ENCODE measurements at regions not wholly inside any gene's neighbourhood (a gene's known extent, or its start where the extent isn't known, plus 50 kb on each side); places are given as distances from the start of the nearest gene placed in this dataset.

GRCh38 chr2:21423854-21424253 lies 300.1 kb downstream of the TDRD15 start:
- TF ChIP-seq, protein P1, sequence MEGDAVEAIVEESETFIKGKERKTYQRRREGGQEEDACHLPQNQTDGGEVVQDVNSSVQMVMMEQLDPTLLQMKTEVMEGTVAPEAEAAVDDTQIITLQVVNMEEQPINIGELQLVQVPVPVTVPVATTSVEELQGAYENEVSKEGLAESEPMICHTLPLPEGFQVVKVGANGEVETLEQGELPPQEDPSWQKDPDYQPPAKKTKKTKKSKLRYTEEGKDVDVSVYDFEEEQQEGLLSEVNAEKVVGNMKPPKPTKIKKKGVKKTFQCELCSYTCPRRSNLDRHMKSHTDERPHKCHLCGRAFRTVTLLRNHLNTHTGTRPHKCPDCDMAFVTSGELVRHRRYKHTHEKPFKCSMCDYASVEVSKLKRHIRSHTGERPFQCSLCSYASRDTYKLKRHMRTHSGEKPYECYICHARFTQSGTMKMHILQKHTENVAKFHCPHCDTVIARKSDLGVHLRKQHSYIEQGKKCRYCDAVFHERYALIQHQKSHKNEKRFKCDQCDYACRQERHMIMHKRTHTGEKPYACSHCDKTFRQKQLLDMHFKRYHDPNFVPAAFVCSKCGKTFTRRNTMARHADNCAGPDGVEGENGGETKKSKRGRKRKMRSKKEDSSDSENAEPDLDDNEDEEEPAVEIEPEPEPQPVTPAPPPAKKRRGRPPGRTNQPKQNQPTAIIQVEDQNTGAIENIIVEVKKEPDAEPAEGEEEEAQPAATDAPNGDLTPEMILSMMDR (IDR thresholded peaks at IDR 0.05; ENCODE audit: insufficient read depth, low read length), result no peak
- no peak overlapping the region for H3K4me3 ChIP-seq (ENCODE audit: low read depth, low read length)
- no peak for DNase-seq (ENCODE audit: low read depth)

DNA sequence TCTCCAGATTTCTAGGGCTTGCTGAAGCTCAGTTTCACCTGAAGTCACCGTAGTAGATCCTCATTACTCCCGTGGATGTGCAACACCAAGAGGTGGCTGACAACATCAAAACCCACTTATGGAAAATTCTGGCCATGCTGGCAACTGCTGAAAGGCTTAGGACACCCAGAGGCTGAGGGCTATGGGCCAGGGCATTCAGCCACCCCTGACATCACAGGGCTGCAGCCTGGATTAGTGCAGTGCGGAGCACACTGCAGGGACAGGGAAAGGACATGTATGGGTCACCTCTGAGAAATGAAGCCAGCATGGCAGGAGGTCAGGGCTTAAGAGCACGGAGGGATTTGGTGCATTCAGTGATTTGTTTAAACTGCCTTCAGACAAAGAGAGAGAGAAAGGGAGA lies 300.6 kb downstream of the TDRD15 start:
- no peak overlapping the region for H3K4me3 ChIP-seq (ENCODE audit: low read depth, low read length)
- TF ChIP-seq, protein P1 (IDR thresholded peaks at IDR 0.05; ENCODE audit: insufficient read depth, low read length), result no peak
- no peak for DNase-seq (ENCODE audit: low read depth)

DNA sequence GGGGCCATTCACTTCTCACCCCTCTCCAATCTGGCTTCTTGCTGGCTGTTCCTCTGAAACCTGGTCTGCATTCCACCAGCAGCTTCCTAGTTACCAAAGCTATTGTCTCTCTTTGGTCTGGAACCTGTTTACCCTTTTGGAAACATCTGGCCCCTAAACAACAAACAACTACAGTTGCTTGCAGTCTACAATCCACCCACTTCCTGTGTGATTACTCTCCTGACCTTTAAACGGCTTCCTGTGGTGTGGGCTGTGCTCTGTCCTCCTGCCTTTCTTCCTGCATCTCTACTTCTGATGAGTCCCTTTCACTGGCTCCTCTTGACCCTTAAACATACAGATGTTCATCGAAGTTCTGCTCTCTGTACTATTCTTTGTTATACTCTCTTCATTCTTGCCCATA lies 303.8 kb downstream of the TDRD15 start:
- H3K4me3 ChIP-seq (ENCODE audit: low read depth, low read length), result no peak overlapping the region
- DNase-seq (ENCODE audit: low read depth), result no peak
- TF ChIP-seq, protein P1 (IDR thresholded peaks at IDR 0.05; ENCODE audit: insufficient read depth, low read length), result no peak

GRCh38 chr2:21428754-21429153 lies 305.0 kb downstream of the TDRD15 start:
- TF ChIP-seq, protein P1 (IDR thresholded peaks at IDR 0.05; ENCODE audit: insufficient read depth, low read length), result no peak

GRCh38 chr2:21429747-21430146 lies 306.0 kb downstream of the TDRD15 start:
- H3K4me3 ChIP-seq (ENCODE audit: low read depth, low read length), result no peak overlapping the region
- TF ChIP-seq, protein P1 (IDR thresholded peaks at IDR 0.05; ENCODE audit: insufficient read depth, low read length), result no peak
- DNase-seq (ENCODE audit: low read depth), result no peak

More at GRCh38 chr2:21428754-21429153, 305.0 kb downstream of the TDRD15 start:
- DNase-seq (ENCODE audit: low read depth), result no peak
- H3K4me3 ChIP-seq (ENCODE audit: low read depth, low read length), result no peak overlapping the region

GRCh38 chr2:21431078-21431477 lies 307.3 kb downstream of the TDRD15 start:
- no peak for DNase-seq (ENCODE audit: low read depth)

DNA sequence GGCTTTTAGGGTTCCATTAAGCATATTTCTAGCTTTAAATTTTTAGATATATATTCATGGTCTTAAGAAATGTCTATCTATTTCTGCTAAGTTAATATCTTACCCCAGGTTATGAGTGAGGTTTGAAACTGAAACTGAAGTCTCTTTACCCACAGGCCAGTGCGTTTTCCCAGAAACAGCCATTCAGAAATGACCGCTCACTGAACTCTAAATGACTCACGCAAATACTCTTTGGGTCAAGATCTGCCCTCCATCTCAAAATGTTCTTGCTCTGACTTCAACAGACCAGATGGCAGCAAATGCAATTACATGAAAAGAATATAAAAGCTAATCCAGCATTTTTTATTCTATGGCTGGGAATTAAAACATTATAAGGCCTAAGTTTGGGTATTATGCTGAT lies 315.2 kb downstream of the TDRD15 start:
- TF ChIP-seq, protein P1 (IDR thresholded peaks at IDR 0.05; ENCODE audit: insufficient read depth, low read length), result no peak
- DNase-seq (ENCODE audit: low read depth), result no peak
- H3K4me3 ChIP-seq (ENCODE audit: low read depth, low read length), result no peak overlapping the region

More at GRCh38 chr2:21431078-21431477, 307.3 kb downstream of the TDRD15 start:
- TF ChIP-seq, protein P1 (IDR thresholded peaks at IDR 0.05; ENCODE audit: insufficient read depth, low read length), result no peak
- no peak overlapping the region for H3K4me3 ChIP-seq (ENCODE audit: low read depth, low read length)

Measured in fibroblast of the aortic adventitia (primary cell).